DMS114 treated with DMSO at 0.1 percent for 48 hours (cell line): ENCODE measurements at regions not wholly inside any gene's neighbourhood (a gene's known extent, or its start where the extent isn't known, plus 50 kb on each side); places are given as distances from the start of the nearest gene placed in this dataset.

Experiments used
- DNase-seq: peaks from one replicate; lab custom pipeline; 2025; ENCODE audit not compliant: unreplicated experiment; lab: John Stamatoyannopoulos, UW

- DNase-seq, result no peak
Observed at GRCh38 chr6:21986703-21987102, 310.1 kb downstream of the PRL start.

DNA sequence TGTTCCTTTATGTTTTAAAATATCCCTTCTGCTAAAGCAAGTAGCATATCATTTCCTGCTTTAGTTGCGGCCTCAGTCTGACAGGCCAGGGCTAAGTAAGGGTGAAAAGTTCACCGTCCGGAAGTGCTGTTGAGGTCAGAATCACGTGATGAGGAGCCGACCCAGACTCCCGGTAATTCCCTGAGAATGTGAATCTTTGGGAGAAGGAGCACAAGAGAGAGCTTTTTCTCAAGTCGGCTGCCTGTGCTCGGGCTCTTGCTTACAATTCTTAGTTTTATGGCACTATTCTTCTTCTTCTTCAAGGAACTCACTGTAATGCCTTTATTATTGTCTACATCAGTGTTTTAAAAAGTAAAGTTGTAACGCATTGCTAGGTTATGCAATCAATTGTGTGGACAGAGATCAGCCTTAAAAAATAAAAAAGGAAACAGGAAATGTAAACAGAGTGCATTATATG lies 309.3 kb downstream of the PRL start:
- DNase-seq, result no peak

- no peak for DNase-seq
Observed at GRCh38 chr6:21990577-21990976, 306.3 kb downstream of the PRL start.

- DNase-seq, result no peak
Observed at GRCh38 chr6:21992178-21992967, 304.5 kb downstream of the PRL start.

GRCh38 chr6:21993841-21994240 lies 303.0 kb downstream of the PRL start:
- no peak for DNase-seq

DNA sequence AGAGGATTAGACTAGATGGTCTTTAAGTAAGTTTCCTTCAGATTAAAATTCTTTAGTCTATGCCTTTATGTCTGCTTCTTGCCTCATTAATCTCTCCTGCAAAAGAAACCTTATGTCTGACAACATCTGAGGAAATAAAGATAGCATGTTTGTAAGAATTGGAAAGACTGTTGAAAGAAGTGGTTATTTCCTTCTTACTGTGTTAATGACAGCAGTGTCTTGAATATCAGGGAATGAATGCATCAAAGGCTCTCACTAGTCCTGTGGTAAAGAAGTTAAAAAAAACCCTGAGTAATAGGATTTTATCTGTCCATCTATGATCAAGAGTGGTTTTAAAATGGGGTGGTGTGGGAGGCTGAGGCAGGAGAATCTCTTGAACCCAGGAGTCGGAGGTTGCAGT lies 302.0 kb downstream of the PRL start:
- DNase-seq, result no peak

DNA sequence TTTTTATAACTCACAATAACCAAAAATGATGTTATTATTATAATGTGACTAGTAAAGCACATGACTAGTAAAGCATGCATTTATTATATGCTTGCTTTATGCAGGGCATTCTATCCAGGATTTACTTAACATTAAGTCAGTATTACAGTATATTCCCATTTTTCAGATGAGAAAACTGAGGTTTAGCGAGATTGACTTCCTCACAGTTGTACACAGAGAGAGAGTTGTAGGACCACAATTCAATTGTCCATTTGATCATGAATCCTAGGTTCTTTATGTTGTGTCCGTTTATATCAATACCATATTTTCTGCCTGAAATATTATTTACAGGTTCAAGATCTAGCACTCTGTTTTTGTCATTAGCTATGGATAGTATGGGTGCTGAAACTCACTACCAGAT lies 301.5 kb downstream of the PRL start:
- DNase-seq, result no peak

DNA sequence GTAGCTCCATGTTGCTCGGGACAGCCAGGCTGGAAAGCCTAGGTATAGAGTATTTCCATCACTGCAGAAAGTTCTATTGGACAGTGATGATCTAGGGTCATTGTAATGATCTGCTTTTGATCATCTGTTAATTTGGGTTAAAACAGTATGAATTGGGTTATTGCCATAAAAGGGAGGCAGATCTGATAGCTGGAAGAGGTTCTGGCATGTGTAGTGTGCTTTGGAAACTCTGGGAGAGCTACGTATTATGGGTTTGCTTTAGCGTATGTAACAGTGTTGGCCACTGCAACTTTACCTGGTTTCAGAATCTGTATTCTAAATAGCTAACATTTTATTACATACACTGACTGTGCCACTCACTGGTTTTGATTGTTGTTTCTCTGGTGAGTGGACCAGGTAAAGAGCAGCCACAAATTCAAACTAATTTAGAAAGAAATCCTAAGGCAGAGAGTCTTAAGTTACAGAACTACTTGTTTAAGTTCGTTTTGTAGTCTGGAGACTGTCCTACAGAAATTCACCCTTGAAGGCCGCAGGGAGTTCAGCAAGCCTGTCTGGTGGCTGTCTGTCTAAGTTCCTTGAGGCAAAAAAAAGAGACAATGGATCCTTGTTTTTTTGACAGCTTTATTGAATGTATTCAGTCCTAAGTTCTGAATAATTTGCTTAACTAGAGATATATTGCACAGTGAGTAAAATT lies 300.3 kb downstream of the PRL start:
- DNase-seq, result no peak

DNA sequence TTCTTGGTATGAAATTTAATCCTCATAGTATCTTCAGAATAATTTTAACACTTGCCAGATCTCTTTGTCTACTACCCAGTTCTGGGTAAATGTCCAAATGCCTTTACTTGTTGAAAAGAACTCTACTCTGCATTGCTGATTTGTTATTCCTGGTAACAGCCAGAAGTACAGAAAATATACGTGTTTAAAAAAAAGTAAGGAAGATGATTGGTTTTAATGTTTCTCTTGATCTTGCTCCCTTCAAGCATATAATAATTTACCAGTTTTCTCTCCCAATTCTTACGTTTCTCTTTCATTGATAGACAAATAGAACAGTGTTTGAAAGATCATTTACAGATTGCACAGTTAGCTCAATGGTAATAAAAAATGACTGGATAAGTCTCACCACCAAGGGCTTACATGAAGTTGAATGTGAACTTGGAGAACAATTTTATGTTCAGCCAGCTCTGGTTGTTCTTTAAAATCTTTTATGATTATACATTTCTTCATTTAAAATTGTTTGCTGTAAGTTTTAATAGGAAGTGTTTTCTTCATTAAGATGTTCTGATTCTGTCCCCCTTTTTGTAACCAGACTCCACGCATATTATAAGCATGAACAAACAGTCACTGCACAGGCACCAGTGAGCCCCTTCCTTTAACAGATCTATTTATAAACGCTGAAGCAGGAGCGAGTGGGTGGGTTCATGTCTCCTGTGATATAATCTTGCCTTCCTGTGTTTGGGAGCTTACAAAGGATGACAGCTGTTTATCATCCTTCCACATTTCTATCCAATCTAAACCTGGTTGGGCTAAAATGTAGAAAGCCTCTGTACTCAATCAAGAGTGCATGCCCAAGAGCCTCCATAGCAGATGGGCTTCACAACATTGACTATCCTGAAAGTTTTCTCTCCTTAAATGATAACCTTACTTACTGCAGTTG lies 299.5 kb downstream of the PRL start:
- no peak for DNase-seq

- no peak for DNase-seq
Observed at GRCh38 chr6:21998582-21998981, 298.3 kb downstream of the PRL start.

DNA sequence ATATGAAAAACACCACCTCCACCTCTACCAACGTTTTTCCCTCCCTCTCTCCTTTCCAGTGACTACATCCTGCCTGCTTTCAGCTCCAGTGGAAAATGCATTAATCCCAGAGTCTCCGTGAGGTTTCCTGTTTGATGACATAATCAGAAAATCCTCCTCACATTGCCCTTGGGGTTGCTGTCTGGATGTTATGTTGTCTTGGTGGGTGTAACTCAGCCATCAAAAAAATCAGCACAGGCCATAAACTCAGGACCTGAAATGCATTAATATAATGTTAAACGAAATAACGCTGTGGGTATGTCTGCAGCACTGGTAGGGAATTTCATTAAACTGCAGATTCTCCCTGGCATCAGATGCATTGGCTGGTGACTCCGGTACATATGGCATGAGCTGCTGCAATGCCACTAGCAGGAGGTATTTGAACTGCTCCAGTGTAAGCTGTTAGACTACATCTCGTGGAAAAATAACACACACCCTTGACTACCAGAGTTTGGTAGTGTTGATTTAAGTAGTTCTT lies 297.8 kb downstream of the PRL start:
- DNase-seq, result no peak

DNA sequence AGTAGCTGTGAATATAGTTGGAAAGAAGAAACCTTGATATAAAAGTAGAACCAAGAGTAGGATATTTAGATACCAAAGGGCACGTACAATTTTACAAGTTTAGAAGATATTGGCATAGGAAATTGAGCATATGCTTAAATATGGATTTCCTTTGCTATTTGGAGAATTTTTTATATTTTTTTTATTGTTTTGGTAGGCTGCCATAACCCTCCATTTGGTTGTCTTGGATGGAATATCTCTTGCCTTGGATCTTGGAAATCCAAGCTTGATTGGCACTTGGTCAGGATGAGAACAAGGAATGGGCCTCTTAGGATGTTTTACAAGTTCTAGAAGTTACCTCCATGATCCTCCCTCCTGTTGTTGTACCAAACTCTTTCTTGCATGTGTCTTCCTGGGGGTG lies 297.1 kb downstream of the PRL start:
- no peak for DNase-seq

- no peak for DNase-seq
Observed at GRCh38 chr6:22001396-22002027, 295.3 kb downstream of the PRL start.

DNA sequence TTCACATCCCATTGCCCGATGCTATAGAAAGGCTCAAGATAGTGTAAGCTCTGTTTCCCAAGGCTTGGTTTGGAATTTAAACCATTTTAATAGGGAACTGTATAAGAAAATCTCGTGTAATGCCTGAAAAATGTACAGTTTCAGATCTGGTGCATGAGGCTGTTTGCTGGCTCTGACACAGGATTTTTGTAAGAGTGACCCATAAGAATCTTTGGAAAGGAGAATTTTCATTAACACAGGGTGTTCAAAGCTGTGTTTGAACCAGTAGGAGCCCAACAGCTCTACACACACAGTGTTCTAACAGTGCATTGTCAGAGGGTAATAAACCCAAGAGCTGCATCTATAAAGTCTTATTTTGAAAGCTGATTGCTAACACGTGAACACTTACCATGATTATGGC lies 293.5 kb downstream of the PRL start:
- no peak for DNase-seq

DNA sequence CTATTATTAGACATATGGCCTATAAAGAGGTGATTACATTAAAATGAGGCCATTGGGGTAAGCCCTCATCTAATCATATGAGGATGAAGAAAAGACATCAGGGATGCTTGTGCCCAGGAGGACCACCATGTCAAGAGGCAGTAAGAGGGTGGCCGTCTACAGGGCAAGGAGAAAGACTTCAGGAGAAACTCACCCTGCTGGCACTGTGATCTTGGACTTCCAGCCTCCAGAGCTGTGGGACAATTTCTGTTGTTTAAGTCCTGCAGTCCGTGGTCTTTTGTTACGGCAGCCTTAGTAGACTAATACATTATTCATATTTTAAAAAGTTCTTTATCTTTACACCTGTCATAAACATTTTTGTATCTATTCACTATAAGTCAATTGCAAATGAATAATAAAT lies 290.0 kb downstream of the PRL start:
- DNase-seq, result no peak

GRCh38 chr6:22007469-22007868 lies 289.4 kb downstream of the PRL start:
- no peak for DNase-seq

- DNase-seq, result no peak
Observed at GRCh38 chr6:22008248-22008836, 288.5 kb downstream of the PRL start.

DNA sequence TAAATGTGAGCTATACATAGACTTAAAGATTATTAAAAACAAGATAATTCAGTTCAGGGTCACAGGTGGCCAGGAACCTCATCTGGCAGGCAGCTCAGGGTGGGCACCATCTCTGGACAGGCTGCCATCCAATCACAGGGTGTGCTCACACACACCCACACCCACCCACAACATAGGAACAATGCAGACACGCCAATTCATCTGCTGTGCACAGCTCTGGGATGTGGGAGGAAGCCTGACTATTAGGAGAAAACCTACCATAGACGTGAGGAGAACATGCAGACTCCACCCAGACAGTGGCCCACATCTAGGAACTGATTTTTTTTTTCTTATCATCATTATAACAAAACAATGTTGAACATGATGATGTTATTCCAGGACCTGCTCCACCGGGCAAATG lies 286.7 kb downstream of the PRL start:
- no peak for DNase-seq

DNA sequence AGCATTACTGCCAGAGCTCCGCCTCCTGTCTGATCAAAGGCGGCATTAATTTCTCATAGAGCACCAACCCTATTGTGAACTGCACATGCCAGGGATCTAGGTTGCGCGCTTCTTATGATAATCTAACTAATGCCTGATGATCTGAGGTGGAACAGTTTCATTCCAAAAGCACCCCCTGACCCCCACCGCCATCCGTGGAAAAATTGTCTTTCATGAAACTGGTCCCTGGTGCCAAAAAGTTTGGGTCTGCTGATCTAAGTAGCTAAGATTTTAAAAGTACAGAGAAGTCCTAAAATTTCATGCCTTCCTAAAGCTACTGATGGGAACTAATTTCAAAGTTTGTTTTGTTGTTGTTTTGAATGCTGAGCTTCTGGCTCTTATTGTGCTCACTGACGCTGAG lies 281.6 kb downstream of the PRL start:
- no peak for DNase-seq

GRCh38 chr6:22015944-22016343 lies 280.9 kb downstream of the PRL start:
- DNase-seq, result no peak

GRCh38 chr6:22017272-22017671 lies 279.6 kb downstream of the PRL start:
- no peak for DNase-seq
